ENCODE measurements at regions not wholly inside any gene's neighbourhood (a gene's known extent, or its start where the extent isn't known, plus 50 kb on each side); places are given as distances from the start of the nearest gene placed in this dataset.

DNA sequence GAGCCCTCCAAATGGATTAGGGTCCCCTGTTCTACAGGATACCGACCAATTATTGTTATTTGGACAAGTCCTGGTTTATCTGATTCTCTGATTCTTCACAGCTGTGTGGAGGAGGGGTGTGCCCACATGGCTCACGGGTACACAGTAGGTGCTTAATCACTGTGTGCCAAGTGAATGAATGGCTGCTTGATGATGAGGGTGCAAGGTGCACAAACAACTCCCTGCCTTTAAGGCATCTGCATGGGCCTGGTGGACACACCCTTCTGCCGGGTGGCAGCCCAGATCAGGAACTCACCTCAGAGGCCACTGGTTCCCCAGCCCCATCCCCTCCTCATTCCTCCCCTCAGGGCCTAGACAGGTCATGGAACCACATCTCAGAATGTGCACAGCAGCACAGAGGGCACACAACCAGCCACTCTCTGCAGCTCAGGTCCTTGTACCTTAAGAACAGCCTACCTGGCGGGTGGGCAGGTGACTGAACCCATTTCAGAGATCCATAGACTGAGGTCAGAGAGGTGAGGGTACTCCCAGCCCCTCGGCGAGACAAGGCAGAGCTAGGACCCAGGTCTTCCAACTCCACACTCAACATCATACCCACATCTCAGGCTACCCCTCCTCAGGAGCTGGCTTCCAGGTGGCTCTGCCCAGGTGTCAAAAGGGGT is 50.3 kb downstream of the SHANK2 start:
- no peak for DNase-seq (ENCODE audit: low spot score)

DNA sequence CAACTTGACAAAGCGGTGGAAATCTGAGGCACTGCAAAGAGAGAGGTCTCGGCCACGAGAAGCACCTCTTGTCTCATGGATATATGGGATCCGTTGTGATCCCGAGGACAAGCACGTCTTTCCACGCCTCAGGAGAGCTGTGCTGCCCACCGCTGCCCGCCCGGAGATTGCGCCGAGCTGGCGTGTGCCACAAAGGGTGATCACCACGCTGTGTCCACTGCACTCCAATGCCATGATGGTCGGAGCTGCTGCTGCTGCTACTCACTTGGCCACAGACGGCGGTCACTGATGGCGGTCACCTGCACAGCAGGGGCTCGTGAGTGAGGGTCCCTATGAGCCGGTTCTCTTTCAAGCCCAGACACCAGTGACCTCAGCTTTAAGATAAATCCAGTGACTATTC is 51.1 kb downstream of the SHANK2 start:
- no peak for DNase-seq (ENCODE audit: low spot score)

DNA sequence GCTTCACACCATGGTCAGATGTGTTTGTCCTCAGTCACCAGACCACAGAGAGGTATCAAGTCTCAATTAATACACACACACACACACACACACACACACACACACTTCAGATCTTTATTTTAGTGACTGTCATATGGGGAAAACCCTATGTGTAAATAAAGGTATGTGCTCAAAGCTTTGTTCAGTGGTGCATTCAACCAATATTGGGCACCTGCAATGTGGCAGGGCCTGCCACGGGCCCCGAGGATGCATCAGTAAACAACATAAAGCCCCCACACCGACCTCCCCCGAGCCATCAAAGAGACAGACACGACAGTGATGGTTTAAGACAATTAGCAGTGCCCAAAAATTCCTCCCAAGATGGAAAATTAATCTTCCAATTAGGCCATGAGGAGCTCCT is 51.6 kb downstream of the SHANK2 start:
- DNase-seq (ENCODE audit: low spot score) = no peak

DNA sequence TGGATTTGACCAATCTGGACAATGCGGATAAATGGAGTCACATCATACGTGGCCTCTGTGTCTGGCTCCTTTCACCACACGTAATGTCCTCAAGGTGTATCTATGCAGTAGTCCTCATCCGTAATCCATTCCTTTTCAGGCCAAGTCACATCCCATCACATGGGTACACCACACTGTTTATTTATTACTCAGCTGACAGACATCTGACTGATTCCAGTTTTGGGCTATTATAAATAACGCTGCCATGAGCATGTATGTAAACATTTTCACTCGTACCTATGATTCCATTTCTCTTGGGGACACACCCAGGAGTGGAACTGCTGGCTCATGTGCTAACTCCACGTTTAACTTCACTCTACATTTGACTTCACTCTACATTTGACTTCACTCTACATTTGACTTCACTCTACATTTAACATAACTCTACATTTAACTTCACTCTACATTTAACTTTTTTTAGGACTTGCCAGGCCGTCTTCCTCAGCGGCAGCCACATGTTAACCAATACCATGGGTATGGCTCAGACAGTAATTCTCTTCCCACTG is 52.1 kb downstream of the SHANK2 start:
- DNase-seq (ENCODE audit: low spot score) = no peak

GRCh38 chr11:71199226-71199820 is 53.1 kb downstream of the SHANK2 start:
- DNase-seq (ENCODE audit: low spot score) = no peak

GRCh38 chr11:71198823-71199165 is 53.6 kb downstream of the SHANK2 start:
- no peak for DNase-seq (ENCODE audit: low spot score)

- DNase-seq (ENCODE audit: low spot score) = no peak
Observed at GRCh38 chr11:71198141-71198822, 54.1 kb downstream of the SHANK2 start.

DNA sequence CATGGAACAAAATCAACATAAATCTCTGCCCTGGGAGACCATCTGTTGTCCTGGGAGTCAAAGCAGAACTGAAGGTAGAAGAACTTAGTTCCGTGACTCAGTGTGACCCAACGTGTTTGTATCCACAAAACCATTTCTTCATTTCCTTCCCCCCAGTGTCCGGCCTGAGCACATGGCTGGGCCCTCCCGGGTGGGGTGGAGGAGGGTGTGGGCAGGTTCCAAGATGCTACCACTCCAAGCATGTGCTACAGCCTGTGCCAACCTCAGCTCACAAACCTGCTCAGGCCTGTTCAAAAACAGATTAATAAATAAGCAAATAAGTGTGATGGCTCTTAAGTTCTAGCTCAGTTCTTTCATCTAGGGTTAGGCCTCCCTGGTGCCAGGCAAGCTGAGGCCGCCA is 55.3 kb downstream of the SHANK2 start:
- DNase-seq (ENCODE audit: low spot score) = no peak

DNA sequence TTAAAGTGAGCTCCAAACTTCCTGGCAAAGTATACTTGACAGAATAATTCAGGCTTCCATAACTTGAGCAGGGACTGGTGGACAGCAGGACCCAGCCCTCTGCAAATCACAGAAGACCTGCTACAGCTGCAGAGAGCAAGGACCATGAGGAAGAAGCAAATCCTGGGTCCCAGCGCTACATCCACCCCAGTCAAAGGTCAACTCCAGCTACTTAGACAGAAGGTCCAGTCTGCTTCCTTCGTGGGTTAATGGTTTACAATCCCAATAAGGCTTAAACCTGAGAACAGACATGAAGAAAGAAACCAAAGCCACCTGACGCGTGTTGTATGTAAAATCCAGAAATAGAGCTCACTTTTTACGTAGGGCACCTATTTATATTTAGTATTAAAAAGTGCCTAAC is 57.7 kb downstream of the SHANK2 start:
- DNase-seq (ENCODE audit: low spot score) = no peak

DNA sequence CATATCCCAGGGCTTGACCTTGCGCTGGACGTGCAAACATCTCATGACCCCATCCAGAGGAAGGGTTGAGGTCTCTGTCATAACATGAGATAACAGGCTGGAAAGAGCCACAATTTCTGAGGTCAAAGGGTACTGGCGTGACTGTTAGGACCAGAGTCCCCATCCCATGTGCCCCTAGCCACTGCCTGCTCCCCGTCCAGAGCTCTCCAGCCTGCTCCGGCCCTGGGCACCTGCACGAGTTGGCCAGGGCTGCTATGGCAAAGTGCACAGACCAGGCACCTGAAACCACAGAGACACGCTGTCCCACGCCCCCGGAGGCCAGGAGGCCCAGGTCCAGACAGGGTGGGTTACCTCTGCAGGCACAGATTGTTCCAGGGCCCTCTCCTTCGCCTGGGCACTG is 58.9 kb downstream of the SHANK2 start:
- no peak for DNase-seq (ENCODE audit: low spot score)

- DNase-seq (ENCODE audit: low spot score) = no peak
Observed at GRCh38 chr11:71192629-71193028, 59.7 kb downstream of the SHANK2 start.

GRCh38 chr11:71191201-71191600 is 61.2 kb downstream of the SHANK2 start:
- no peak for DNase-seq (ENCODE audit: low spot score)

GRCh38 chr11:71190551-71190950 is 61.8 kb downstream of the SHANK2 start:
- no peak for DNase-seq (ENCODE audit: low spot score)

- no peak for DNase-seq (ENCODE audit: low spot score)
Observed at GRCh38 chr11:71189768-71190315, 62.5 kb downstream of the SHANK2 start.

GRCh38 chr11:71188886-71189767 is 63.2 kb downstream of the SHANK2 start:
- no peak for DNase-seq (ENCODE audit: low spot score)

GRCh38 chr11:71188073-71188472 is 64.3 kb downstream of the SHANK2 start:
- no peak for DNase-seq (ENCODE audit: low spot score)

GRCh38 chr11:71186806-71187205 is 65.6 kb downstream of the SHANK2 start:
- DNase-seq (ENCODE audit: low spot score) = no peak

GRCh38 chr11:71185411-71185810 is 67.0 kb downstream of the SHANK2 start:
- no peak for DNase-seq (ENCODE audit: low spot score)

DNA sequence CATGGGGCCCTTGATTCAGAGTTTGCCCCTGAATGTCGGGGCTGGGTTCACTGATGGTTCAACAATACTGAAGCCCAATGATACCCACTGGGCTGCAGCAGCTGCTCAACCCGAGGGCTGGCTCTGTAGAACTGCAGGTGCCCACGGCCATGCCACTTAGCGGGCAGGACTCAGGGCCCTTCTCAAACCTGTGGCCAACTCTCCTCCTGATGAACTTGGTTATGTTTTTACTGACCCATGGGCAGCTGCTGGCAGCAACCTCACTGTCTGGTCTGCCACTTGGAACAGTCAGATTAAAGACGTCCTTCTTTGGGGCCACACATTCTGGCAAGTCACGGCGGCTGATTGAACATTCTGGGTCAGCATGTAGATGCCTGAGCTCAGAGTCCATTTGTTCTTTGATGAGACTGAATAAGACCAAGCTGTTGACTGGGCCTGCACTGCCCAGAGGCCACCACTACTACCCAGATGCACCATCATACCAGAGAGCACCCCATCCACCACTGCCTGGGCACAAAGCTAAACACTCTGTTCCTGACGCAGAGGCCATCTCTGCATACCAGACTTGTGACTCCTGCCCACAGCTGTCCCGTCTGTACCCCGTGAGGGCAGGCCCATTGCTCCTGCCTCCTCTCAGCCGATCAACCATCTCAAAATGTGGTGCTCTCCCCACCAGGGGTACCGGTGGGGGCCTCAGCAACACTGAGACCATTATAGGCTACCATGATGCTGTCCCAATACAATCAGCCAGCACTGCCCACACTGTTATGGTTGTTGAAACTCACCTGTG is 67.8 kb downstream of the SHANK2 start:
- DNase-seq (ENCODE audit: low spot score) = no peak

DNA sequence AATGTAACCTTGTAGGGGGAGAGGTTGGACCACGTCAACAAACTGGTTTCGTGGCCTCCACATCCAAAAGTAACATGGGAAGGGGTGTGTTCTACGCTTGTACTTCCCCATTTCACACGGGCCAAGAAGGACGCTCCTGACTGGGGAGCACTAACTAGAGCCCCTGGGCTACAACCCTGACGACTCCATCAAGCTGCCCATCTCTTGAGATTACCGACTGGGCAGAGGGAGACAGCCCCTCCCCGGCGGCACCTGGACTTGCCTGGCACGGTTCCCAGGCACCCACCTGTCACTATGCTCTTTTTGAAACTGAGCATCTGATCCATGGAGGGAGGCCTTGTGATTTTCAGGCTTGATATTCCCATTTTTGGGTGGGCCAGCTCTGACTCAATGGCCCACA is 68.5 kb downstream of the SHANK2 start:
- no peak for DNase-seq (ENCODE audit: low spot score)

Measured in pons (tissue), 1 donor.